ENCODE measurements at regions not wholly inside any gene's neighbourhood (a gene's known extent, or its start where the extent isn't known, plus 50 kb on each side); places are given as distances from the start of the nearest gene placed in this dataset.

DNA sequence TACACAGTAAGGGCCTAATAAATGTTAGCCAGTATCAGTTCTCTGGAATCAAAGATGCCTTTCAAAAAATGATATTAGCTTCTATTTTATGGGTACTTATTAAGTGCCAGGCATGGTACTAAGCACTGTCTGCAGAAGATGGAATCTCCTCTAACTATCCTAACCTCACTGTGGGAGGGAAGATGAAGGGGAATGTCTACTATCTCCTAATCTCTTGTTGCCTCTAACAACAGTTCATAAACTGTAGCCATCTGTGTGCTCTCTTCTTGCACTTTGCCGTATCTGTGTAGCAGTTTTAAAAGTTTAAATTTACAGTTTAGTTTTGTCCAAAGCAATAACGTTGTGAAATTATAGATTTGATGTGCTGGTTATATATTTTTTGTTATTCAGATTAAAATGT, 99.6 kb upstream of the CCDC112 start:
- Mint-ChIP-seq H3K4me3 (no peak overlapping the region), H3K27me3 (peaks cover 14% of the 10 kb centered on the region), H3K27ac (no peak overlapping the region), H3K36me3 (ENCODE audit: low read depth) (no peaks in the 10 kb centered on the region), H3K4me1 (ENCODE audit: low read depth) (no peaks in the 10 kb centered on the region), H3K9me3 (no peaks in the 10 kb centered on the region)
- no peak for DNase-seq
- Histone ChIP-seq H3K27me3 (ENCODE audit: control insufficient read depth in 1 of 2, insufficient read depth in 2 of 2, low read length in 2 of 2) (peaks cover 0 to 2% of the 10 kb centered on the region in 2 experiments), H3K4me1 (ENCODE audit: insufficient read depth, low read length) (no peaks in the 10 kb centered on the region), H3K36me3 (ENCODE audit: insufficient read depth, low read length) (no peaks in the 10 kb centered on the region), H3K4me3 (ENCODE audit: low read length) (no peak overlapping the region), H3K27ac (ENCODE audit: low read depth in 1 of 2, low read length in 2 of 2) (no peak overlapping the region), H3K9me3 (ENCODE audit: control insufficient read depth in 1 of 2, insufficient read depth in 1 of 2, low read length in 2 of 2) (no peaks in the 10 kb centered on the region)
- TF ChIP-seq CTCF (IDR thresholded peaks at IDR 0.05) = no peak
- ChIA-PET POLR2A (no interaction called here), CTCF (no interaction called here)
- no peak for ATAC-seq (ENCODE audit: poor library complexity)
- intact Hi-C loops (cut with DNase I, micrococcal nuclease) = no loop called here

DNA sequence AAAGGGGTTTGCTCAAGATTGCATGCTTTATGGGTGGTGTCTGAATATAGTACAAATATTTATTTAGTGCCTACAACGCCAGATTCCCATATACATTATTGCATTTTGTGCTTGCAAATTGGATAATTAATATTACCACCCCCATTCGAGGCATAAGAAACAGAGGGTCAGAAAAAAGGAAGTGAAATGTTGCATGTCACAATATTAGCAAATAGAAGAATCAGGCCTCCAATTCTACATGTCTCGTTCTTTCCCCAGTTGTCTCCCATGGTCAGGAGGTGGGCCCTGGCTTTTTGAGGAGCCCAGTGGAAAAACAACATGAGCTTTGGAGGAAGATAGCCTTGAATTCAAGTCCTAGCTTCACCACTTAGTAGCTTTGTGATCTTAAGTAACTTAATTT, 98.1 kb upstream of the CCDC112 start:
- H3K9me3 Mint-ChIP-seq = no peaks in the 10 kb centered on the region
- Histone ChIP-seq H3K27me3 (ENCODE audit: control insufficient read depth in 1 of 2, insufficient read depth in 2 of 2, low read length in 2 of 2) (peaks cover 0 to 2% of the 10 kb centered on the region in 2 experiments), H3K27ac (ENCODE audit: low read depth in 1 of 2, low read length in 2 of 2) (no peak overlapping the region), H3K36me3 (ENCODE audit: insufficient read depth, low read length) (no peaks in the 10 kb centered on the region), H3K9me3 (ENCODE audit: control insufficient read depth in 1 of 2, insufficient read depth in 1 of 2, low read length in 2 of 2) (no peaks in the 10 kb centered on the region), H3K4me3 (ENCODE audit: low read length) (no peak overlapping the region), H3K4me1 (ENCODE audit: insufficient read depth, low read length) (no peaks in the 10 kb centered on the region)
- H3K4me1 Mint-ChIP-seq (ENCODE audit: low read depth) = no peaks in the 10 kb centered on the region
- H3K4me3 Mint-ChIP-seq = no peak overlapping the region
- H3K27me3 Mint-ChIP-seq = peaks cover under 1% of the 10 kb centered on the region
- ATAC-seq (ENCODE audit: poor library complexity) (no peak), DNase-seq (no peak)
- no peak overlapping the region for H3K27ac Mint-ChIP-seq
- POLR2A ChIA-PET = no interaction called here
- H3K36me3 Mint-ChIP-seq (ENCODE audit: low read depth) = no peaks in the 10 kb centered on the region
- CTCF ChIA-PET = no interaction called here
- intact Hi-C loops (cut with DNase I, micrococcal nuclease) = no loop called here
- TF ChIP-seq CTCF (IDR thresholded peaks at IDR 0.05) = no peak

- no peaks in the 10 kb centered on the region for H3K36me3 ChIP-seq (ENCODE audit: insufficient read depth, low read length)
- no peak for DNase-seq
- ChIA-PET CTCF (no interaction called here), POLR2A (no interaction called here)
- ATAC-seq (ENCODE audit: poor library complexity) = no peak
- no peak overlapping the region for H3K27ac ChIP-seq (ENCODE audit: low read depth in 1 of 2, low read length in 2 of 2)
- H3K27me3 ChIP-seq (ENCODE audit: control insufficient read depth in 1 of 2, insufficient read depth in 2 of 2, low read length in 2 of 2) = peaks cover 0 to 2% of the 10 kb centered on the region in 2 experiments
- no peaks in the 10 kb centered on the region for H3K4me1 ChIP-seq (ENCODE audit: insufficient read depth, low read length)
- no peak overlapping the region for H3K4me3 ChIP-seq (ENCODE audit: low read length)
- Mint-ChIP-seq H3K4me1 (ENCODE audit: low read depth) (no peaks in the 10 kb centered on the region), H3K4me3 (no peak overlapping the region), H3K27me3 (no peaks in the 10 kb centered on the region), H3K9me3 (no peaks in the 10 kb centered on the region), H3K27ac (no peak overlapping the region), H3K36me3 (ENCODE audit: low read depth) (no peaks in the 10 kb centered on the region)
- intact Hi-C loops (cut with DNase I, micrococcal nuclease) = no loop called here
- no peak for TF ChIP-seq CTCF (IDR thresholded peaks at IDR 0.05)
- no peaks in the 10 kb centered on the region for H3K9me3 ChIP-seq (ENCODE audit: control insufficient read depth in 1 of 2, insufficient read depth in 1 of 2, low read length in 2 of 2)
These were observed 96.8 kb upstream of the CCDC112 start for GRCh38 chr5:115393239-115393638.
